ENCODE measurements at regions not wholly inside any gene's neighbourhood (a gene's known extent, or its start where the extent isn't known, plus 50 kb on each side); places are given as distances from the start of the nearest gene placed in this dataset.

DNA sequence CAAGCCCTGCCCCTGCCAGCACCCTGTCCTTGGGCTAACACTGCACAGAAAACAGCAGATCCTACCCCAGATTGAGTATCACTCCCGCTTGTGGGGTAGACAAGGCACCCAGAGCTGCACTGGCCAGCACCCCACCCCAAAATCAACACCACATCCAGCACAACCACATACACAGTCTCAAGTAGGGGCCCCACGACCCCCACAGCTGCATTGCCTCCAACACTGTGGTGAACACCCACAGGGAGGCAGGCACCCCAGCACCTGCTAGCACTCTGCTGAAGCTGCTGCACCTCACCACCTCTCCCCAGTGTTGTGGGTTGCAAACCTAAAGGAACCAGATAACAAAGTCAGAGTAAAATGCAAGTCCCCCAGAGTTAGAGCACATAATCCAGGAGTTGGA lies 589.9 kb downstream of the PCDH19 start:
- H3K9me3 ChIP-seq (ENCODE audit: low read depth, low read length, poor library complexity, severe bottlenecking): no peaks in the 10 kb centered on the region
- H3K27me3 ChIP-seq (replicated peaks; ENCODE audit: insufficient read depth, low read depth, low read length, poor library complexity): no peaks in the 10 kb centered on the region
- no peak overlapping the region for H3K4me3 ChIP-seq (ENCODE audit: low read depth, low read length, poor library complexity, severe bottlenecking)
- TF ChIP-seq, protein P1, sequence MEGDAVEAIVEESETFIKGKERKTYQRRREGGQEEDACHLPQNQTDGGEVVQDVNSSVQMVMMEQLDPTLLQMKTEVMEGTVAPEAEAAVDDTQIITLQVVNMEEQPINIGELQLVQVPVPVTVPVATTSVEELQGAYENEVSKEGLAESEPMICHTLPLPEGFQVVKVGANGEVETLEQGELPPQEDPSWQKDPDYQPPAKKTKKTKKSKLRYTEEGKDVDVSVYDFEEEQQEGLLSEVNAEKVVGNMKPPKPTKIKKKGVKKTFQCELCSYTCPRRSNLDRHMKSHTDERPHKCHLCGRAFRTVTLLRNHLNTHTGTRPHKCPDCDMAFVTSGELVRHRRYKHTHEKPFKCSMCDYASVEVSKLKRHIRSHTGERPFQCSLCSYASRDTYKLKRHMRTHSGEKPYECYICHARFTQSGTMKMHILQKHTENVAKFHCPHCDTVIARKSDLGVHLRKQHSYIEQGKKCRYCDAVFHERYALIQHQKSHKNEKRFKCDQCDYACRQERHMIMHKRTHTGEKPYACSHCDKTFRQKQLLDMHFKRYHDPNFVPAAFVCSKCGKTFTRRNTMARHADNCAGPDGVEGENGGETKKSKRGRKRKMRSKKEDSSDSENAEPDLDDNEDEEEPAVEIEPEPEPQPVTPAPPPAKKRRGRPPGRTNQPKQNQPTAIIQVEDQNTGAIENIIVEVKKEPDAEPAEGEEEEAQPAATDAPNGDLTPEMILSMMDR (conservative IDR thresholded peaks at IDR 0.05; ENCODE audit: low read depth, low read length): no peak
- TF ChIP-seq EZH2 (IDR thresholded peaks at IDR 0.05; ENCODE audit: borderline replicate concordance, low read depth, low read length, poor library complexity, severe bottlenecking): no peak
- POLR2A ChIA-PET (ENCODE audit: low non-redundant PET): no interaction called here
- no peaks in the 10 kb centered on the region for H3K36me3 ChIP-seq (ENCODE audit: insufficient read depth, low read length, poor library complexity, severe bottlenecking)
- BruUV-seq (replicated peaks): no TSS peak
- DNase-seq (ENCODE audit: low spot score): no peak
- H3K27ac ChIP-seq (ENCODE audit: low read depth, low read length, poor library complexity, severe bottlenecking): no peak overlapping the region
- intact Hi-C loops (cut with micrococcal nuclease; ENCODE audit: unreplicated experiment): no loop called here
- CTCF ChIA-PET: no interaction called here
- no peaks in the 10 kb centered on the region for H3K4me1 ChIP-seq (ENCODE audit: insufficient read depth, low read length, poor library complexity, severe bottlenecking)

DNA sequence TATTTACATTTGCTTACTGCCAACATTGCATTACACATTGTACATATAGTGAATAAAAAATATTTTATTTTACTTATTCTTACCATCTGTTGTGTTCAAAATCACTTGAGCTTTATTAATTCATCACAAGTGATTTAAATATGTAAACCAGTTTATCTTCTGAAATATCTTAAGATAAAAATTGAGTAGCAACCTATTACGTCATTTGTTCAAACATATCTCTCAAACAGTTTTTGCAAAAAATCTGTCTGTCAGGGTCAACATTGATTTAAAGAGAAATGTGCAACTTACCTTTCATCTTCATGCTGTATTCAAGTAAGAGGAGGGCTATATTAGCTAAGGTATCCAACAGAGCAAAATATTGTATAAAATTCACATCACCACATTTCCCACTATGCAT lies 610.1 kb downstream of the PCDH19 start:
- H3K36me3 ChIP-seq (ENCODE audit: insufficient read depth, low read length, poor library complexity, severe bottlenecking): no peaks in the 10 kb centered on the region
- H3K27ac ChIP-seq (ENCODE audit: low read depth, low read length, poor library complexity, severe bottlenecking): no peak overlapping the region
- BruUV-seq (replicated peaks): no TSS peak
- TF ChIP-seq, protein P1 (conservative IDR thresholded peaks at IDR 0.05; ENCODE audit: low read depth, low read length): no peak
- H3K4me1 ChIP-seq (ENCODE audit: insufficient read depth, low read length, poor library complexity, severe bottlenecking): no peaks in the 10 kb centered on the region
- H3K9me3 ChIP-seq (ENCODE audit: low read depth, low read length, poor library complexity, severe bottlenecking): peaks cover 10% of the 10 kb centered on the region
- ChIA-PET POLR2A (ENCODE audit: low non-redundant PET) (no interaction called here), CTCF (no interaction called here)
- no peak overlapping the region for H3K4me3 ChIP-seq (ENCODE audit: low read depth, low read length, poor library complexity, severe bottlenecking)
- intact Hi-C loops (cut with micrococcal nuclease; ENCODE audit: unreplicated experiment): no loop called here
- H3K27me3 ChIP-seq (replicated peaks; ENCODE audit: insufficient read depth, low read depth, low read length, poor library complexity): no peaks in the 10 kb centered on the region
- DNase-seq (ENCODE audit: low spot score): no peak

DNA sequence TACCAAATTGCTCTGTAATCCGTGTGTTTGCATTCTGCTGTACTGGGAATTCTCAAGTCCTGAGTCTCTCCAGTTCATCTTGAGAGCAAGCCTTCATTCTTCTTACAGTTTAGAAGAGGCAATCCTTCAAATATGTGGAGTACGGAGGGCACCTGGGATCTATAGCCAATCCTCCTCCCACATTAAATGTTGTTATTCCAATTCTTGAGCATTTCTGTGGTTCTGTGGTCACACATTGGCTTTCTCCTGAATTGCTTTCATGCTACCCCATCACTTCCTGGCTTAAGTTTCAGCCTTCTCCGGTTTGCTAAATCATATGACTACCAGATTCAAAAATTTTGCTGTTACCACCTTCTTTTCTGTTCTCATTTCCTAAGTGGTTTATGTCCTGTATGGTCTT lies 611.1 kb downstream of the PCDH19 start:
- Histone ChIP-seq H3K27me3 (replicated peaks; ENCODE audit: insufficient read depth, low read depth, low read length, poor library complexity) (no peaks in the 10 kb centered on the region), H3K9me3 (ENCODE audit: low read depth, low read length, poor library complexity, severe bottlenecking) (peaks cover 10% of the 10 kb centered on the region), H3K36me3 (ENCODE audit: insufficient read depth, low read length, poor library complexity, severe bottlenecking) (no peaks in the 10 kb centered on the region), H3K4me3 (ENCODE audit: low read depth, low read length, poor library complexity, severe bottlenecking) (no peak overlapping the region), H3K27ac (ENCODE audit: low read depth, low read length, poor library complexity, severe bottlenecking) (no peak overlapping the region), H3K4me1 (ENCODE audit: insufficient read depth, low read length, poor library complexity, severe bottlenecking) (no peaks in the 10 kb centered on the region)
- DNase-seq (ENCODE audit: low spot score): no peak
- ChIA-PET CTCF (no interaction called here), POLR2A (ENCODE audit: low non-redundant PET) (no interaction called here)
- BruUV-seq (replicated peaks): no TSS peak
- TF ChIP-seq EZH2 (IDR thresholded peaks at IDR 0.05; ENCODE audit: borderline replicate concordance, low read depth, low read length, poor library complexity, severe bottlenecking): no peak
- TF ChIP-seq, protein P1 (conservative IDR thresholded peaks at IDR 0.05; ENCODE audit: low read depth, low read length): no peak
- intact Hi-C loops (cut with micrococcal nuclease; ENCODE audit: unreplicated experiment): no loop called here

All from A673 (cell line).